SK-N-SH treated with all-trans-retinoic acid at 6 μM for 48 hours (cell line): ENCODE measurements at regions not wholly inside any gene's neighbourhood (a gene's known extent, or its start where the extent isn't known, plus 50 kb on each side); places are given as distances from the start of the nearest gene placed in this dataset.

Experiments used
- ATAC-seq: fragments of 200-7000 bp; cut with Tn5 transposase; 3 replicates; pipeline ENCODE4 v1.9.1; 2020; ENCODE audit warnings: mild to moderate bottlenecking, moderate library complexity
- ARNTL ChIP-seq: fragments of 450-650 bp; formaldehyde crosslinking; IDR thresholded peaks from 2 replicates; pipeline ENCODE4 v1.5.0; 2020; ENCODE audit warnings: low read depth, mild to moderate bottlenecking, moderate library complexity, borderline replicate concordance
- BACH2 ChIP-seq: fragments of 250-450 bp; sonication (Bioruptor Pico); IDR thresholded peaks from 2 replicates; pipeline ENCODE4 v1.9.0; 2021; ENCODE audit warnings: mild to moderate bottlenecking, borderline replicate concordance
- CSDC2 ChIP-seq: fragments of 250-450 bp; sonication (Bioruptor Pico); IDR thresholded peaks from 2 replicates; pipeline ENCODE4 v1.5.0; 2020; ENCODE audit warnings: mild to moderate bottlenecking, moderate library complexity
- ESRRG ChIP-seq: fragments of 250-450 bp; sonication (Bioruptor Pico); IDR thresholded peaks from 2 replicates; pipeline ENCODE4 v1.6.1; 2021; ENCODE audit warnings: mild to moderate bottlenecking
- GLIS3 ChIP-seq: fragments of 250-450 bp; sonication (Bioruptor Pico); IDR thresholded peaks from 2 replicates; pipeline ENCODE4 v1.5.0; 2020; ENCODE audit warnings: mild to moderate bottlenecking, moderate library complexity
- ISL1 ChIP-seq: fragments of 250-450 bp; sonication (Bioruptor Pico); IDR thresholded peaks from 2 replicates; pipeline ENCODE4 v2.1.2; 2022; ENCODE audit warnings: mild to moderate bottlenecking, moderate library complexity
- OSR1 ChIP-seq: fragments of 250-450 bp; sonication (Bioruptor Pico); IDR thresholded peaks from 2 replicates; pipeline ENCODE4 v1.8.0; 2022; ENCODE audit warnings: moderate library complexity, mild to moderate bottlenecking, inconsistent platforms
- PPARA ChIP-seq: fragments of 250-450 bp; sonication (Bioruptor Pico); IDR thresholded peaks from 2 replicates; pipeline ENCODE4 v1.5.0; 2020; ENCODE audit warnings: mild to moderate bottlenecking, borderline replicate concordance
- SNAI2 ChIP-seq: fragments of 250-450 bp; sonication (Bioruptor Pico); IDR thresholded peaks from 2 replicates; pipeline ENCODE4 v1.5.0; 2020; ENCODE audit warnings: mild to moderate bottlenecking, moderate library complexity
- TCF4 ChIP-seq: fragments of 250-450 bp; sonication (Bioruptor Pico); IDR thresholded peaks from 2 replicates; pipeline ENCODE4 v1.8.0; 2021; ENCODE audit warnings: mild to moderate bottlenecking, moderate library complexity, borderline replicate concordance
- TOX ChIP-seq: fragments of 250-450 bp; sonication (Bioruptor Pico); IDR thresholded peaks from 2 replicates; pipeline ENCODE4 v1.8.0; 2021; ENCODE audit warnings: mild to moderate bottlenecking, moderate library complexity, borderline replicate concordance
- ZC3H10 ChIP-seq: fragments of 250-450 bp; sonication (Bioruptor Pico); IDR thresholded peaks from 2 replicates; pipeline ENCODE4 v1.5.1; 2021; ENCODE audit warnings: mild to moderate bottlenecking, moderate library complexity
- ZFP3 ChIP-seq: fragments of 250-450 bp; sonication (Bioruptor Pico); IDR thresholded peaks from 2 replicates; pipeline ENCODE4 v1.5.0; 2020; ENCODE audit warnings: mild to moderate bottlenecking, moderate library complexity
- ZFP30 ChIP-seq: fragments of 450-650 bp; formaldehyde crosslinking; IDR thresholded peaks from 2 replicates; pipeline ENCODE4 v1.5.0; 2022; ENCODE audit warnings: mild to moderate bottlenecking, moderate library complexity
- ZNF70 ChIP-seq: fragments of 450-650 bp; formaldehyde crosslinking; IDR thresholded peaks from 2 replicates; pipeline ENCODE4 v1.5.0; 2020; ENCODE audit warnings: mild to moderate bottlenecking, moderate library complexity
- ZNF8 ChIP-seq: fragments of 450-650 bp; formaldehyde crosslinking; IDR thresholded peaks from 2 replicates; pipeline ENCODE4 v1.5.0; 2020; ENCODE audit warnings: mild to moderate bottlenecking, moderate library complexity
- TF ChIP-seq, protein P1 (sequence below): fragments of 250-450 bp; sonication (Bioruptor Pico); IDR thresholded peaks from 2 replicates; pipeline ENCODE4 v1.5.0; 2020; ENCODE audit warnings: mild to moderate bottlenecking, moderate library complexity
- TF ChIP-seq, protein P2 (sequence below): fragments of 250-450 bp; sonication (Bioruptor Pico); IDR thresholded peaks from 2 replicates; pipeline ENCODE4 v1.5.1; 2020; ENCODE audit warnings: low read depth, mild to moderate bottlenecking, moderate library complexity
- TF ChIP-seq, protein P3 (sequence below): fragments of 250-450 bp; sonication (Bioruptor Pico); IDR thresholded peaks from 2 replicates; pipeline ENCODE4 v1.5.1; 2021; ENCODE audit warnings: mild to moderate bottlenecking, moderate library complexity
- TF ChIP-seq, protein P4 (sequence below): fragments of 250-450 bp; sonication (Bioruptor Pico); IDR thresholded peaks from 2 replicates; pipeline ENCODE4 v1.8.0; 2020; ENCODE audit warnings: mild to moderate bottlenecking, moderate library complexity, borderline replicate concordance

DNA sequence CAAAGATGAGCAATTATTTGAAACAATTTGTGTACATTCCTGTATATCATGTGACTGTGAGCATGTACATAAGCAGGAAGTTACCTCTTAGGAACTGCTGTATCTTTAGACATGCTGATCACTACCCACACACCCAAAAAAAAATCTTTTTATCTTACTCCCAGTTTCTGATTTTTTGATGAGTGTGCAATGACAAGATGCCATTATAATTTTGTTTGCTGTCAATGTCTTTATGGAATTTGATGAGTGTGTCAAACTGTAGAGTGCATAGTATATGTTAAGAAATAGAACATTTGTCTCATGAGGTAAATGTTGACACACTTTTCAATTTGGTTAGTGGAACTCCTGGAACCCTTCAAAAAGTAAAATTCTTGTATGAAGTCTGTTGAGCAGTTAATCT is 84.0 kb upstream of the TMEFF2 start:
- no peak for TF ChIP-seq ZNF70 (CRISPR knock-in tag)
- TF ChIP-seq CSDC2 (CRISPR knock-in tag), result no peak
- no peak for TF ChIP-seq PPARA (CRISPR knock-in tag)
- no peak for TF ChIP-seq ARNTL (CRISPR knock-in tag)
- TF ChIP-seq, protein P1, sequence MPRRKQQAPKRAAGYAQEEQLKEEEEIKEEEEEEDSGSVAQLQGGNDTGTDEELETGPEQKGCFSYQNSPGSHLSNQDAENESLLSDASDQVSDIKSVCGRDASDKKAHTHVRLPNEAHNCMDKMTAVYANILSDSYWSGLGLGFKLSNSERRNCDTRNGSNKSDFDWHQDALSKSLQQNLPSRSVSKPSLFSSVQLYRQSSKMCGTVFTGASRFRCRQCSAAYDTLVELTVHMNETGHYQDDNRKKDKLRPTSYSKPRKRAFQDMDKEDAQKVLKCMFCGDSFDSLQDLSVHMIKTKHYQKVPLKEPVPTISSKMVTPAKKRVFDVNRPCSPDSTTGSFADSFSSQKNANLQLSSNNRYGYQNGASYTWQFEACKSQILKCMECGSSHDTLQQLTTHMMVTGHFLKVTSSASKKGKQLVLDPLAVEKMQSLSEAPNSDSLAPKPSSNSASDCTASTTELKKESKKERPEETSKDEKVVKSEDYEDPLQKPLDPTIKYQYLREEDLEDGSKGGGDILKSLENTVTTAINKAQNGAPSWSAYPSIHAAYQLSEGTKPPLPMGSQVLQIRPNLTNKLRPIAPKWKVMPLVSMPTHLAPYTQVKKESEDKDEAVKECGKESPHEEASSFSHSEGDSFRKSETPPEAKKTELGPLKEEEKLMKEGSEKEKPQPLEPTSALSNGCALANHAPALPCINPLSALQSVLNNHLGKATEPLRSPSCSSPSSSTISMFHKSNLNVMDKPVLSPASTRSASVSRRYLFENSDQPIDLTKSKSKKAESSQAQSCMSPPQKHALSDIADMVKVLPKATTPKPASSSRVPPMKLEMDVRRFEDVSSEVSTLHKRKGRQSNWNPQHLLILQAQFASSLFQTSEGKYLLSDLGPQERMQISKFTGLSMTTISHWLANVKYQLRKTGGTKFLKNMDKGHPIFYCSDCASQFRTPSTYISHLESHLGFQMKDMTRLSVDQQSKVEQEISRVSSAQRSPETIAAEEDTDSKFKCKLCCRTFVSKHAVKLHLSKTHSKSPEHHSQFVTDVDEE (CRISPR knock-in tag), result no peak
- ATAC-seq, result no peak

DNA sequence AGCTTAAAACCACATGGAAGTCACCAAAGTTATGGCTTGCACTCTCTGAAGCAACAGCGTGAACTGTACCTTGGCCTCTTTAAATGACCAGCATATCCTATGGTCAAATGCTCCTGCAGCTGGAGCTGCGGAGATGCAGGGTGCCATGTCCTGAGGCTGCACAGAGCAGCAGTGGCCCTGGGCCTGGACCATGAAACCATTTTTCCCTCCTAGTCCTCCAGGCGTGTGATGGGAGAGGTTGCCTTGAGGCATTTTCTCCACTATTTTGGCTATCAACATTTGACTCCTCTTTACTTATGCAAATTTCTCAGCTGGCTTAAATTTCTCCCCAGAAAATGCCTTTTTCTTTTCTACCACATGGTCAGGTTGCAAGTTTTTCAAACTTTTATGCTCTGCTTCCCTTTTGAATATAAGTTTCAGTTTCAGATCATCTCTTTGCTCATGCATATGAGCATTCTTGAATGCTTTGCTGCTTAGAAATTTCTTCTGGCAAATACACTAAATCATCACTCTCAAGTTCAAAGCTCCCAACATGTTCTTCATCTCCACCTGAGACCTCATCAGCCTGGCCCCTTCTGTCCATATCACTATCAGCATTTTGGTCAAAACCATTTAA is 82.9 kb upstream of the TMEFF2 start:
- no peak for TF ChIP-seq SNAI2 (CRISPR knock-in tag)
- no peak for TF ChIP-seq GLIS3
- no peak for TF ChIP-seq ESRRG (CRISPR knock-in tag)
- no peak for TF ChIP-seq ZFP3 (CRISPR knock-in tag)
- TF ChIP-seq TCF4 (CRISPR knock-in tag), result no peak
- TF ChIP-seq, protein P2, sequence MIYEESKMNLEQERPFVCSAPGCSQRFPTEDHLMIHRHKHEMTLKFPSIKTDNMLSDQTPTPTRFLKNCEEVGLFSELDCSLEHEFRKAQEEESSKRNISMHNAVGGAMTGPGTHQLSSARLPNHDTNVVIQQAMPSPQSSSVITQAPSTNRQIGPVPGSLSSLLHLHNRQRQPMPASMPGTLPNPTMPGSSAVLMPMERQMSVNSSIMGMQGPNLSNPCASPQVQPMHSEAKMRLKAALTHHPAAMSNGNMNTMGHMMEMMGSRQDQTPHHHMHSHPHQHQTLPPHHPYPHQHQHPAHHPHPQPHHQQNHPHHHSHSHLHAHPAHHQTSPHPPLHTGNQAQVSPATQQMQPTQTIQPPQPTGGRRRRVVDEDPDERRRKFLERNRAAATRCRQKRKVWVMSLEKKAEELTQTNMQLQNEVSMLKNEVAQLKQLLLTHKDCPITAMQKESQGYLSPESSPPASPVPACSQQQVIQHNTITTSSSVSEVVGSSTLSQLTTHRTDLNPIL (CRISPR knock-in tag), result no peak
- TF ChIP-seq, protein P1 (CRISPR knock-in tag), result no peak
- TF ChIP-seq OSR1, result no peak
- no peak for TF ChIP-seq BACH2 (CRISPR knock-in tag)
- no peak for TF ChIP-seq TOX (CRISPR knock-in tag)
- TF ChIP-seq ZFP30, result no peak
- TF ChIP-seq CSDC2 (CRISPR knock-in tag), result no peak
- TF ChIP-seq, all 23 proteins: peak for 0
- no peak for ATAC-seq

DNA sequence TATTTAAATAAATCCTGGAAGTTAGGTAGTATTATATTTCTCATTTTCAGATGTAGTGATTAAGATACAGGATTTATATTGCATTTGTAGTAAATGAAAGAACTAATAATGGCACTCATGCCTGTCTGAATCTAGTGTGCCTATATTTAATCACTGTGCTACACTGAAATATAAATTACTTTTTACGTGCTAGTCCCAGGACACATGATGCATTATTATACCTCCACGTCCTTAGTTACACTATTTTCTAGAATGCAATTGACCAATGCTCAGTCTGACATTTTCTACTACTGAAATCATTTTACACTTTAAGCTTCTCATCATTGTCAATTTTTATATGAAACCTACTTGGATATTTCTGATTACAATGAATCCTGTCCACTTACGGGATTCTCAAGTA is 80.9 kb upstream of the TMEFF2 start:
- TF ChIP-seq, protein P1 (CRISPR knock-in tag), result no peak
- TF ChIP-seq, protein P3, sequence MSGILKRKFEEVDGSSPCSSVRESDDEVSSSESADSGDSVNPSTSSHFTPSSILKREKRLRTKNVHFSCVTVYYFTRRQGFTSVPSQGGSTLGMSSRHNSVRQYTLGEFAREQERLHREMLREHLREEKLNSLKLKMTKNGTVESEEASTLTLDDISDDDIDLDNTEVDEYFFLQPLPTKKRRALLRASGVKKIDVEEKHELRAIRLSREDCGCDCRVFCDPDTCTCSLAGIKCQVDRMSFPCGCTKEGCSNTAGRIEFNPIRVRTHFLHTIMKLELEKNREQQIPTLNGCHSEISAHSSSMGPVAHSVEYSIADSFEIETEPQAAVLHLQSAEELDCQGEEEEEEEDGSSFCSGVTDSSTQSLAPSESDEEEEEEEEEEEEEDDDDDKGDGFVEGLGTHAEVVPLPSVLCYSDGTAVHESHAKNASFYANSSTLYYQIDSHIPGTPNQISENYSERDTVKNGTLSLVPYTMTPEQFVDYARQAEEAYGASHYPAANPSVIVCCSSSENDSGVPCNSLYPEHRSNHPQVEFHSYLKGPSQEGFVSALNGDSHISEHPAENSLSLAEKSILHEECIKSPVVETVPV (CRISPR knock-in tag), result no peak
- no peak for TF ChIP-seq ZC3H10 (CRISPR knock-in tag)
- TF ChIP-seq, protein P4, sequence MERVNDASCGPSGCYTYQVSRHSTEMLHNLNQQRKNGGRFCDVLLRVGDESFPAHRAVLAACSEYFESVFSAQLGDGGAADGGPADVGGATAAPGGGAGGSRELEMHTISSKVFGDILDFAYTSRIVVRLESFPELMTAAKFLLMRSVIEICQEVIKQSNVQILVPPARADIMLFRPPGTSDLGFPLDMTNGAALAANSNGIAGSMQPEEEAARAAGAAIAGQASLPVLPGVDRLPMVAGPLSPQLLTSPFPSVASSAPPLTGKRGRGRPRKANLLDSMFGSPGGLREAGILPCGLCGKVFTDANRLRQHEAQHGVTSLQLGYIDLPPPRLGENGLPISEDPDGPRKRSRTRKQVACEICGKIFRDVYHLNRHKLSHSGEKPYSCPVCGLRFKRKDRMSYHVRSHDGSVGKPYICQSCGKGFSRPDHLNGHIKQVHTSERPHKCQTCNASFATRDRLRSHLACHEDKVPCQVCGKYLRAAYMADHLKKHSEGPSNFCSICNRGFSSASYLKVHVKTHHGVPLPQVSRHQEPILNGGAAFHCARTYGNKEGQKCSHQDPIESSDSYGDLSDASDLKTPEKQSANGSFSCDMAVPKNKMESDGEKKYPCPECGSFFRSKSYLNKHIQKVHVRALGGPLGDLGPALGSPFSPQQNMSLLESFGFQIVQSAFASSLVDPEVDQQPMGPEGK (CRISPR knock-in tag), result no peak
- TF ChIP-seq ZNF8 (CRISPR knock-in tag), result no peak
- no peak for TF ChIP-seq ZFP3 (CRISPR knock-in tag)
- TF ChIP-seq TCF4 (CRISPR knock-in tag), result no peak
- no peak for TF ChIP-seq ZNF70 (CRISPR knock-in tag)
- TF ChIP-seq BACH2 (CRISPR knock-in tag), result no peak
- no peak for TF ChIP-seq GLIS3
- no peak for TF ChIP-seq PPARA (CRISPR knock-in tag)
- TF ChIP-seq ARNTL (CRISPR knock-in tag), result no peak
- no peak for TF ChIP-seq ISL1 (CRISPR knock-in tag)
- TF ChIP-seq, all 23 proteins: peak for 0
- ATAC-seq, result no peak
